ENCODE measurements at regions not wholly inside any gene's neighbourhood (a gene's known extent, or its start where the extent isn't known, plus 50 kb on each side); places are given as distances from the start of the nearest gene placed in this dataset.

- WGBS (ENCODE audit: low lambda C conversion rate): 83% methylated on average over 7 of the region's 7 CpGs
These were observed 1497.8 kb downstream of the EFNA5 start for GRCh38 chr5:106172681-106173532.

GRCh38 chr5:106171708-106172107 lies 1499.0 kb downstream of the EFNA5 start:
- no peak overlapping the region for H3K4me3 ChIP-seq (ENCODE audit: low read depth in 2 of 2, low read length in 1 of 2)
- H3K4me1 ChIP-seq (ENCODE audit: control insufficient read depth in 1 of 2, insufficient read depth in 2 of 2, low read depth in 1 of 2, low read length in 1 of 2): no peaks in the 10 kb centered on the region
- no peaks in the 10 kb centered on the region for H3K79me2 ChIP-seq (ENCODE audit: insufficient read depth)
- H2AFZ ChIP-seq (ENCODE audit: low read depth): no peak overlapping the region
- CTCF ChIA-PET: no interaction called here
- no peaks in the 10 kb centered on the region for H3K9me3 ChIP-seq
- H3K4me2 ChIP-seq: no peak overlapping the region
- no peaks in the 10 kb centered on the region for H4K20me1 ChIP-seq (ENCODE audit: insufficient read depth)
- no peaks in the 10 kb centered on the region for H3K9me2 ChIP-seq
- H3F3A ChIP-seq (replicated peaks; ENCODE audit: insufficient read depth): no peaks in the 10 kb centered on the region
- H3K27me3 ChIP-seq (ENCODE audit: insufficient read depth): no peaks in the 10 kb centered on the region
- WGBS (ENCODE audit: low lambda C conversion rate): 83% methylated on average over 2 of the region's 2 CpGs
- TF ChIP-seq GABPA (IDR thresholded peaks at IDR 0.05; ENCODE audit: low read depth): no peak
- TF ChIP-seq FOSL2 (IDR thresholded peaks at IDR 0.05; ENCODE audit: borderline replicate concordance, low read depth): peak; percentile 47; the same call in 1 of the 2 replicates
- peak; percentile 44 for TF ChIP-seq JUND (IDR thresholded peaks at IDR 0.05)
- peak in 1 of 2 experiments; percentile 33; a peak in 1 of 4 replicates for TF ChIP-seq EP300 (IDR thresholded peaks at IDR 0.05; ENCODE audit: borderline replicate concordance in 1 of 2, low read depth in 1 of 2, low read length in 1 of 2)
- 0 out of 2 replicates have a peak, but pooled peaks have one; percentile 32 for TF ChIP-seq PBX3 (IDR thresholded peaks at IDR 0.05)
- TF ChIP-seq TCF12 (IDR thresholded peaks at IDR 0.05): peak; percentile 59; the same call in 1 of the 2 replicates
- no peak for TF ChIP-seq FOXJ3 (CRISPR knock-in tag; IDR thresholded peaks at IDR 0.05)
- peak; percentile 83 for TF ChIP-seq TEAD4 (IDR thresholded peaks at IDR 0.05; ENCODE audit: borderline replicate concordance, insufficient read depth)
- no peak for DNase-seq
- H3K36me3 ChIP-seq (replicated peaks in 1 of 2; ENCODE audit: control insufficient read depth in 1 of 2, insufficient read depth in 2 of 2, low read length in 1 of 2): no peaks in the 10 kb centered on the region
- no peak overlapping the region for H3K9ac ChIP-seq
- POLR2A ChIA-PET: no interaction called here
- no peak overlapping the region for H3K27ac ChIP-seq (ENCODE audit: low read depth in 2 of 2, low read length in 1 of 2)

More at GRCh38 chr5:106172681-106173532, 1497.8 kb downstream of the EFNA5 start:
- Histone ChIP-seq H3K4me2 (no peak overlapping the region), H3K36me3 (replicated peaks in 1 of 2; ENCODE audit: control insufficient read depth in 1 of 2, insufficient read depth in 2 of 2, low read length in 1 of 2) (no peaks in the 10 kb centered on the region), H3K9me3 (no peaks in the 10 kb centered on the region), H3K4me1 (ENCODE audit: control insufficient read depth in 1 of 2, insufficient read depth in 2 of 2, low read depth in 1 of 2, low read length in 1 of 2) (no peaks in the 10 kb centered on the region), H3K27ac (ENCODE audit: low read depth in 2 of 2, low read length in 1 of 2) (no peak overlapping the region), H4K20me1 (ENCODE audit: insufficient read depth) (no peaks in the 10 kb centered on the region), H3K4me3 (ENCODE audit: low read depth in 2 of 2, low read length in 1 of 2) (no peak overlapping the region), H3K79me2 (ENCODE audit: insufficient read depth) (no peaks in the 10 kb centered on the region), H2AFZ (ENCODE audit: low read depth) (no peak overlapping the region), H3K27me3 (ENCODE audit: insufficient read depth) (no peaks in the 10 kb centered on the region), H3F3A (replicated peaks; ENCODE audit: insufficient read depth) (no peaks in the 10 kb centered on the region), H3K9me2 (no peaks in the 10 kb centered on the region), H3K9ac (no peak overlapping the region)
- no peak for DNase-seq
- no peak for TF ChIP-seq EP300 (IDR thresholded peaks at IDR 0.05; ENCODE audit: borderline replicate concordance in 1 of 2, low read depth in 1 of 2, low read length in 1 of 2)
- TF ChIP-seq RXRA (IDR thresholded peaks at IDR 0.05; ENCODE audit: borderline replicate concordance, low read depth): no peak
- no peak for TF ChIP-seq PBX3 (IDR thresholded peaks at IDR 0.05)
- TF ChIP-seq MAX (IDR thresholded peaks at IDR 0.05; ENCODE audit: low read depth): no peak
- ChIA-PET CTCF (no interaction called here), POLR2A (no interaction called here)
